ENCODE measurements at regions not wholly inside any gene's neighbourhood (a gene's known extent, or its start where the extent isn't known, plus 50 kb on each side); places are given as distances from the start of the nearest gene placed in this dataset.
"Not testable (repeated sequence)": the region's sequence is repeated elsewhere in the genome, so short reads cannot be mapped to it uniquely, and the experiment has no call there.

GRCh38 chr2:3036432-3037125, 341.0 kb downstream of the EIPR1 start:
- DNase-seq (ENCODE audit: low spot score): no peak

- no peak for DNase-seq (ENCODE audit: low spot score)
Measured at GRCh38 chr2:3035385-3036050, 342.1 kb downstream of the EIPR1 start.

- DNase-seq (ENCODE audit: low spot score): no peak
Measured at GRCh38 chr2:3034856-3035255, 342.8 kb downstream of the EIPR1 start.

- DNase-seq (ENCODE audit: low spot score): no peak
Measured at GRCh38 chr2:3034396-3034795, 343.2 kb downstream of the EIPR1 start.

- no peak for DNase-seq (ENCODE audit: low spot score)
Measured at GRCh38 chr2:3033315-3033714, 344.3 kb downstream of the EIPR1 start.

- DNase-seq (ENCODE audit: low spot score): not testable (repeated sequence)
Measured at GRCh38 chr2:3030791-3031190, 346.8 kb downstream of the EIPR1 start.

- no peak for DNase-seq (ENCODE audit: low spot score)
Measured at GRCh38 chr2:3025984-3026383, 351.6 kb downstream of the EIPR1 start.

- no peak for DNase-seq (ENCODE audit: low spot score)
Measured at GRCh38 chr2:3025261-3025660, 352.4 kb downstream of the EIPR1 start.

GRCh38 chr2:3024401-3024935, 353.1 kb downstream of the EIPR1 start:
- DNase-seq (ENCODE audit: low spot score): no peak

GRCh38 chr2:3023531-3023930, 354.1 kb downstream of the EIPR1 start:
- DNase-seq (ENCODE audit: low spot score): no peak

GRCh38 chr2:3022841-3023372, 354.7 kb downstream of the EIPR1 start:
- no peak for DNase-seq (ENCODE audit: low spot score)

- DNase-seq (ENCODE audit: low spot score): no peak
Measured at GRCh38 chr2:3021720-3022119, 355.9 kb downstream of the EIPR1 start.

GRCh38 chr2:3010001-3010400, 367.6 kb downstream of the EIPR1 start:
- DNase-seq (ENCODE audit: low spot score): no peak

- DNase-seq (ENCODE audit: low spot score): no peak
Measured at GRCh38 chr2:3009483-3009882, 368.1 kb downstream of the EIPR1 start.

- no peak for DNase-seq (ENCODE audit: low spot score)
Measured at GRCh38 chr2:3009005-3009404, 368.6 kb downstream of the EIPR1 start.

GRCh38 chr2:3008561-3008960, 369.1 kb downstream of the EIPR1 start:
- DNase-seq (ENCODE audit: low spot score): no peak

- no peak for DNase-seq (ENCODE audit: low spot score)
Measured at GRCh38 chr2:3007135-3007534, 370.5 kb downstream of the EIPR1 start.

GRCh38 chr2:3005859-3006501, 371.6 kb downstream of the EIPR1 start:
- DNase-seq (ENCODE audit: low spot score): no peak

- peak; percentile 48 for DNase-seq (ENCODE audit: low spot score)
Measured at GRCh38 chr2:3001615-3002560, 375.7 kb downstream of the EIPR1 start.

- DNase-seq (ENCODE audit: low spot score): no peak
Measured at GRCh38 chr2:3000968-3001367, 376.6 kb downstream of the EIPR1 start.

- no peak for DNase-seq (ENCODE audit: low spot score)
Measured at GRCh38 chr2:3000125-3000524, 377.5 kb downstream of the EIPR1 start.

- no peak for DNase-seq (ENCODE audit: low spot score)
Measured at GRCh38 chr2:2998971-2999370, 378.6 kb downstream of the EIPR1 start.
